ENCODE measurements at regions not wholly inside any gene's neighbourhood (a gene's known extent, or its start where the extent isn't known, plus 50 kb on each side); places are given as distances from the start of the nearest gene placed in this dataset.
"Not testable (repeated sequence)": the region's sequence is repeated elsewhere in the genome, so short reads cannot be mapped to it uniquely, and the experiment has no call there.

- WGBS (ENCODE audit: insufficient coverage, low lambda C conversion rate), result 66% methylated on average over 4 of the region's 7 CpGs
- Histone ChIP-seq H3K4me3 (ENCODE audit: low read length) (no peak overlapping the region), H3K36me3 (ENCODE audit: control insufficient read depth, insufficient read depth, low read length) (no peaks in the 10 kb centered on the region), H3K4me1 (ENCODE audit: control insufficient read depth, insufficient read depth, low read length) (no peaks in the 10 kb centered on the region), H3K27ac (ENCODE audit: low read length) (no peak overlapping the region), H3K9me3 (ENCODE audit: control insufficient read depth, low read depth, low read length) (no peaks in the 10 kb centered on the region), H3K27me3 (ENCODE audit: control insufficient read depth, insufficient read depth, low read length) (no peaks in the 10 kb centered on the region)
- DNase-seq, result no peak
These were observed 377.7 kb downstream of the IL20RB start for GRCh38 chr3:137335478-137335877.

DNA sequence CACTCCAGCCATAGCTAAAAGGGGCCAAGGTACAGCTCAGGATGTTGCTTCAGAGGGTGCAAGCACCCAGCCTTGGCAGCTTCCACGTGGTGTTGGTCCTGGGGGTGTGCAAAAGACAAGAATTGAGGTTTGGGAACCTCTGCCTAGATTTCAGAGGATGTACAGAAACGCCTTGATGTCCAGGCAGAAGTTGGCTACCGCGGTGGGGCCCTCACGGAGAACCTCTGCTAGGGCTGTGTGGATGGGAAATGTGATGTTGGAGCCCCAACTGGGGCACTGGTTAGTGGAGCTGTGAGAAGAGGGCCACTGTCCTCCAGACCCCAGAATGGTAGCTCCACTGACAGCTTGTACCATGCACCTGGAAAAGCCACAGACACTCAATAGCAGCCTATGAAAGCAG is 380.6 kb downstream of the IL20RB start:
- not testable (repeated sequence) for H3K27me3 ChIP-seq (ENCODE audit: control insufficient read depth, insufficient read depth, low read length); H3K36me3 ChIP-seq (ENCODE audit: control insufficient read depth, insufficient read depth, low read length); DNase-seq; H3K4me3 ChIP-seq (ENCODE audit: low read length); H3K27ac ChIP-seq (ENCODE audit: low read length); H3K4me1 ChIP-seq (ENCODE audit: control insufficient read depth, insufficient read depth, low read length); H3K9me3 ChIP-seq (ENCODE audit: control insufficient read depth, low read depth, low read length)
- no CpG with 5 or more reads among the region's 5 CpGs for WGBS (ENCODE audit: insufficient coverage, low lambda C conversion rate)

GRCh38 chr3:137343283-137343682 is 385.5 kb downstream of the IL20RB start:
- Histone ChIP-seq H3K27me3 (ENCODE audit: control insufficient read depth, insufficient read depth, low read length) (no peaks in the 10 kb centered on the region), H3K4me3 (ENCODE audit: low read length) (no peak overlapping the region), H3K27ac (ENCODE audit: low read length) (no peak overlapping the region), H3K36me3 (ENCODE audit: control insufficient read depth, insufficient read depth, low read length) (no peaks in the 10 kb centered on the region), H3K9me3 (ENCODE audit: control insufficient read depth, low read depth, low read length) (no peaks in the 10 kb centered on the region), H3K4me1 (ENCODE audit: control insufficient read depth, insufficient read depth, low read length) (no peaks in the 10 kb centered on the region)
- WGBS (ENCODE audit: insufficient coverage, low lambda C conversion rate), result no CpG with 5 or more reads among the region's 4 CpGs
- DNase-seq, result no peak

- Histone ChIP-seq H3K4me1 (ENCODE audit: control insufficient read depth, insufficient read depth, low read length) (no peaks in the 10 kb centered on the region), H3K4me3 (ENCODE audit: low read length) (no peak overlapping the region), H3K36me3 (ENCODE audit: control insufficient read depth, insufficient read depth, low read length) (no peaks in the 10 kb centered on the region), H3K27me3 (ENCODE audit: control insufficient read depth, insufficient read depth, low read length) (no peaks in the 10 kb centered on the region), H3K27ac (ENCODE audit: low read length) (no peak overlapping the region), H3K9me3 (ENCODE audit: control insufficient read depth, low read depth, low read length) (no peaks in the 10 kb centered on the region)
- WGBS (ENCODE audit: insufficient coverage, low lambda C conversion rate), result no CpG with 5 or more reads among the region's 2 CpGs
- no peak for DNase-seq
These were observed 389.3 kb downstream of the IL20RB start for GRCh38 chr3:137347132-137347531.

- WGBS (ENCODE audit: insufficient coverage, low lambda C conversion rate), result no CpG with 5 or more reads among the region's 1 CpG
- DNase-seq, result no peak
These were observed 390.1 kb downstream of the IL20RB start for GRCh38 chr3:137347817-137348368.

GRCh38 chr3:137348936-137349335 is 391.2 kb downstream of the IL20RB start:
- Histone ChIP-seq H3K9me3 (ENCODE audit: control insufficient read depth, low read depth, low read length) (no peaks in the 10 kb centered on the region), H3K27me3 (ENCODE audit: control insufficient read depth, insufficient read depth, low read length) (no peaks in the 10 kb centered on the region), H3K27ac (ENCODE audit: low read length) (no peak overlapping the region), H3K4me3 (ENCODE audit: low read length) (no peak overlapping the region), H3K36me3 (ENCODE audit: control insufficient read depth, insufficient read depth, low read length) (no peaks in the 10 kb centered on the region), H3K4me1 (ENCODE audit: control insufficient read depth, insufficient read depth, low read length) (no peaks in the 10 kb centered on the region)
- WGBS (ENCODE audit: insufficient coverage, low lambda C conversion rate), result no CpG with 5 or more reads among the region's 7 CpGs
- DNase-seq, result no peak

More at GRCh38 chr3:137347817-137348368, 390.1 kb downstream of the IL20RB start:
- no peaks in the 10 kb centered on the region for H3K27me3 ChIP-seq (ENCODE audit: control insufficient read depth, insufficient read depth, low read length)
- no peak overlapping the region for H3K4me3 ChIP-seq (ENCODE audit: low read length)
- H3K27ac ChIP-seq (ENCODE audit: low read length), result no peak overlapping the region
- no peaks in the 10 kb centered on the region for H3K4me1 ChIP-seq (ENCODE audit: control insufficient read depth, insufficient read depth, low read length)
- no peaks in the 10 kb centered on the region for H3K9me3 ChIP-seq (ENCODE audit: control insufficient read depth, low read depth, low read length)
- no peaks in the 10 kb centered on the region for H3K36me3 ChIP-seq (ENCODE audit: control insufficient read depth, insufficient read depth, low read length)

- Histone ChIP-seq H3K27me3 (ENCODE audit: control insufficient read depth, insufficient read depth, low read length) (no peaks in the 10 kb centered on the region), H3K4me3 (ENCODE audit: low read length) (no peak overlapping the region), H3K4me1 (ENCODE audit: control insufficient read depth, insufficient read depth, low read length) (no peaks in the 10 kb centered on the region), H3K36me3 (ENCODE audit: control insufficient read depth, insufficient read depth, low read length) (no peaks in the 10 kb centered on the region), H3K9me3 (ENCODE audit: control insufficient read depth, low read depth, low read length) (no peaks in the 10 kb centered on the region), H3K27ac (ENCODE audit: low read length) (no peak overlapping the region)
- DNase-seq, result no peak
- WGBS (ENCODE audit: insufficient coverage, low lambda C conversion rate), result 100% methylated on average over 1 of the region's 8 CpGs
These were observed 392.0 kb downstream of the IL20RB start for GRCh38 chr3:137349557-137350348.

- no peaks in the 10 kb centered on the region for H3K4me1 ChIP-seq (ENCODE audit: control insufficient read depth, insufficient read depth, low read length)
- H3K27ac ChIP-seq (ENCODE audit: low read length), result no peak overlapping the region
- H3K36me3 ChIP-seq (ENCODE audit: control insufficient read depth, insufficient read depth, low read length), result no peaks in the 10 kb centered on the region
- WGBS (ENCODE audit: insufficient coverage, low lambda C conversion rate), result no CpG with 5 or more reads among the region's 2 CpGs
- H3K9me3 ChIP-seq (ENCODE audit: control insufficient read depth, low read depth, low read length), result no peaks in the 10 kb centered on the region
- DNase-seq, result peak in 1 of 2 donors; percentile 1
- H3K27me3 ChIP-seq (ENCODE audit: control insufficient read depth, insufficient read depth, low read length), result no peaks in the 10 kb centered on the region
- no peak overlapping the region for H3K4me3 ChIP-seq (ENCODE audit: low read length)
These were observed 402.9 kb downstream of the IL20RB start for GRCh38 chr3:137360531-137361201.

- Histone ChIP-seq H3K4me3 (ENCODE audit: low read length) (no peak overlapping the region), H3K36me3 (ENCODE audit: control insufficient read depth, insufficient read depth, low read length) (no peaks in the 10 kb centered on the region), H3K27ac (ENCODE audit: low read length) (no peak overlapping the region), H3K27me3 (ENCODE audit: control insufficient read depth, insufficient read depth, low read length) (no peaks in the 10 kb centered on the region), H3K9me3 (ENCODE audit: control insufficient read depth, low read depth, low read length) (peaks cover 3% of the 10 kb centered on the region), H3K4me1 (ENCODE audit: control insufficient read depth, insufficient read depth, low read length) (no peaks in the 10 kb centered on the region)
- no CpG with 5 or more reads among the region's 3 CpGs for WGBS (ENCODE audit: insufficient coverage, low lambda C conversion rate)
- no peak for DNase-seq
These were observed 382.0 kb upstream of the SOX14 start for GRCh38 chr3:137382005-137382594.

DNA sequence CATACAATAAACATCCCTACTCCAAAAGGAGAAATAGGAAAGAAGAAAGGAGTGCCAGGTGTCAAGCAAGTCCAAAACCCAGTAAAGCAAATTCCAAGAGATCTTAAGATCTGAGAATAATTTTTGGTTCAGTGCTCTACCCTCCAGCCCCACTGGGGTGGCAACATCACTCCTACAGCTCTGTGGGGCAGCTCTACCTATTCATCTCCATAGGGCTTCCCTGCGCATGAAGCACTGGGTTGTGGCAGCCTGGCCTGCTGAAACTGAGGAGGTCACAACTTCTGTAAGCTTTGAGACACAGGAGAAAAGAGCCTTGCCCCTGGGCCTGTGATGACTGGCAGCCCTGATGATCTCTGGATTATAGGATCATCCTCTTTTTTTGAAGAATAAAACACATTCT is 378.2 kb upstream of the SOX14 start:
- Histone ChIP-seq H3K27me3 (ENCODE audit: control insufficient read depth, insufficient read depth, low read length) (no peaks in the 10 kb centered on the region), H3K9me3 (ENCODE audit: control insufficient read depth, low read depth, low read length) (no peaks in the 10 kb centered on the region), H3K4me1 (ENCODE audit: control insufficient read depth, insufficient read depth, low read length) (no peaks in the 10 kb centered on the region), H3K27ac (ENCODE audit: low read length) (no peak overlapping the region), H3K4me3 (ENCODE audit: low read length) (no peak overlapping the region), H3K36me3 (ENCODE audit: control insufficient read depth, insufficient read depth, low read length) (no peaks in the 10 kb centered on the region)
- WGBS (ENCODE audit: insufficient coverage, low lambda C conversion rate), result no CpG with 5 or more reads among the region's 1 CpG
- DNase-seq, result no peak

All from large intestine (tissue), 3 donors.